ENCODE measurements at regions not wholly inside any gene's neighbourhood (a gene's known extent, or its start where the extent isn't known, plus 50 kb on each side); places are given as distances from the start of the nearest gene placed in this dataset.
A peak's percentile ranks its signal among the peaks of the same experiment; 100 is the strongest.
"Not testable (repeated sequence)": the region's sequence is repeated elsewhere in the genome, so short reads cannot be mapped to it uniquely, and the experiment has no call there.

- no peak for DNase-seq (ENCODE audit: low read depth in 4 of 4, low spot score in 3 of 4)
Measured at GRCh38 chr9:29394855-29395254, 1821.6 kb upstream of the C9orf72 start.

- no peak for DNase-seq (ENCODE audit: low read depth in 4 of 4, low spot score in 3 of 4)
Measured at GRCh38 chr9:29397148-29397547, 1823.9 kb upstream of the C9orf72 start.

- DNase-seq (ENCODE audit: low read depth in 4 of 4, low spot score in 3 of 4) = no peak
Measured at GRCh38 chr9:29416204-29416603, 1842.9 kb upstream of the C9orf72 start.

- no peak for DNase-seq (ENCODE audit: low read depth in 4 of 4, low spot score in 3 of 4)
Measured at GRCh38 chr9:29422438-29422837, 1849.2 kb upstream of the C9orf72 start.

GRCh38 chr9:29432191-29432590 lies 1858.9 kb upstream of the C9orf72 start:
- DNase-seq (ENCODE audit: low read depth in 4 of 4, low spot score in 3 of 4) = no peak

GRCh38 chr9:29432656-29433055 lies 1859.4 kb upstream of the C9orf72 start:
- DNase-seq (ENCODE audit: low read depth in 4 of 4, low spot score in 3 of 4) = not testable (repeated sequence)

GRCh38 chr9:29435368-29435767 lies 1862.1 kb upstream of the C9orf72 start:
- DNase-seq (ENCODE audit: low read depth in 4 of 4, low spot score in 3 of 4) = no peak

GRCh38 chr9:29437526-29437925 lies 1864.2 kb upstream of the C9orf72 start:
- DNase-seq (ENCODE audit: low read depth in 4 of 4, low spot score in 3 of 4) = peak in 1 of 4 donors; percentile 7

- no peak for DNase-seq (ENCODE audit: low read depth in 4 of 4, low spot score in 3 of 4)
Measured at GRCh38 chr9:29439961-29440360, 1866.7 kb upstream of the C9orf72 start.

GRCh38 chr9:29440449-29440848 lies 1867.2 kb upstream of the C9orf72 start:
- no peak for DNase-seq (ENCODE audit: low read depth in 4 of 4, low spot score in 3 of 4)

- DNase-seq (ENCODE audit: low read depth in 4 of 4, low spot score in 3 of 4) = peak in 1 of 4 donors; percentile 6
Measured at GRCh38 chr9:29445751-29446150, 1872.5 kb upstream of the C9orf72 start.

GRCh38 chr9:29449306-29449705 lies 1876.0 kb upstream of the C9orf72 start:
- no peak for DNase-seq (ENCODE audit: low read depth in 4 of 4, low spot score in 3 of 4)

- DNase-seq (ENCODE audit: low read depth in 4 of 4, low spot score in 3 of 4) = not testable (repeated sequence)
Measured at GRCh38 chr9:29450343-29450875, 1877.1 kb upstream of the C9orf72 start.

- no peak for DNase-seq (ENCODE audit: low read depth in 4 of 4, low spot score in 3 of 4)
Measured at GRCh38 chr9:29456940-29457339, 1883.7 kb upstream of the C9orf72 start.

GRCh38 chr9:29475471-29475870 lies 1902.2 kb upstream of the C9orf72 start:
- DNase-seq (ENCODE audit: low read depth in 4 of 4, low spot score in 3 of 4) = no peak

GRCh38 chr9:29511680-29512079 lies 1938.4 kb upstream of the C9orf72 start:
- no peak for DNase-seq (ENCODE audit: low read depth in 4 of 4, low spot score in 3 of 4)

- no peak for DNase-seq (ENCODE audit: low read depth in 4 of 4, low spot score in 3 of 4)
Measured at GRCh38 chr9:29514336-29514735, 1941.1 kb upstream of the C9orf72 start.

GRCh38 chr9:29514862-29515261 lies 1941.6 kb upstream of the C9orf72 start:
- no peak for DNase-seq (ENCODE audit: low read depth in 4 of 4, low spot score in 3 of 4)

- DNase-seq (ENCODE audit: low read depth in 4 of 4, low spot score in 3 of 4) = no peak
Measured at GRCh38 chr9:29548436-29548835, 1975.2 kb upstream of the C9orf72 start.

- DNase-seq (ENCODE audit: low read depth in 4 of 4, low spot score in 3 of 4) = no peak
Measured at GRCh38 chr9:29555502-29555901, 1982.2 kb upstream of the C9orf72 start.

GRCh38 chr9:29556317-29556716 lies 1983.0 kb upstream of the C9orf72 start:
- no peak for DNase-seq (ENCODE audit: low read depth in 4 of 4, low spot score in 3 of 4)

GRCh38 chr9:29556746-29557145 lies 1983.5 kb upstream of the C9orf72 start:
- no peak for DNase-seq (ENCODE audit: low read depth in 4 of 4, low spot score in 3 of 4)

- no peak for DNase-seq (ENCODE audit: low read depth in 4 of 4, low spot score in 3 of 4)
Measured at GRCh38 chr9:29564564-29564963, 1991.3 kb upstream of the C9orf72 start.

All from left renal pelvis (tissue), 4 donors.